ENCODE measurements at regions not wholly inside any gene's neighbourhood (a gene's known extent, or its start where the extent isn't known, plus 50 kb on each side); places are given as distances from the start of the nearest gene placed in this dataset.

GRCh38 chr11:19526119-19526518, 186.5 kb upstream of the NAV2 start:
- TF ChIP-seq, protein P1, sequence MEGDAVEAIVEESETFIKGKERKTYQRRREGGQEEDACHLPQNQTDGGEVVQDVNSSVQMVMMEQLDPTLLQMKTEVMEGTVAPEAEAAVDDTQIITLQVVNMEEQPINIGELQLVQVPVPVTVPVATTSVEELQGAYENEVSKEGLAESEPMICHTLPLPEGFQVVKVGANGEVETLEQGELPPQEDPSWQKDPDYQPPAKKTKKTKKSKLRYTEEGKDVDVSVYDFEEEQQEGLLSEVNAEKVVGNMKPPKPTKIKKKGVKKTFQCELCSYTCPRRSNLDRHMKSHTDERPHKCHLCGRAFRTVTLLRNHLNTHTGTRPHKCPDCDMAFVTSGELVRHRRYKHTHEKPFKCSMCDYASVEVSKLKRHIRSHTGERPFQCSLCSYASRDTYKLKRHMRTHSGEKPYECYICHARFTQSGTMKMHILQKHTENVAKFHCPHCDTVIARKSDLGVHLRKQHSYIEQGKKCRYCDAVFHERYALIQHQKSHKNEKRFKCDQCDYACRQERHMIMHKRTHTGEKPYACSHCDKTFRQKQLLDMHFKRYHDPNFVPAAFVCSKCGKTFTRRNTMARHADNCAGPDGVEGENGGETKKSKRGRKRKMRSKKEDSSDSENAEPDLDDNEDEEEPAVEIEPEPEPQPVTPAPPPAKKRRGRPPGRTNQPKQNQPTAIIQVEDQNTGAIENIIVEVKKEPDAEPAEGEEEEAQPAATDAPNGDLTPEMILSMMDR (IDR thresholded peaks at IDR 0.05): no peak
- TF ChIP-seq POLR2A (IDR thresholded peaks at IDR 0.05) (no peak), POLR2AphosphoS5 (IDR thresholded peaks at IDR 0.05) (no peak)

All from gastroesophageal sphincter (tissue), 3 donors.